HCT116 (cell line): ENCODE measurements at regions not wholly inside any gene's neighbourhood (a gene's known extent, or its start where the extent isn't known, plus 50 kb on each side); places are given as distances from the start of the nearest gene placed in this dataset.

ENCODE experiments used
- ATAC-seq: fragments of 200-7000 bp; cut with Tn5 transposase; 2 replicates; pipeline ENCODE4 v1.9.1; 2020; ENCODE audit warnings: mild to moderate bottlenecking, moderate library complexity
- BruUV-seq: library from RNA; stranded (reverse); fragments of 400-500 nt; replicated peaks from 2 replicates; lab custom pipeline; 2021; lab: Mats Ljungman, UMichigan
- CTCF ChIA-PET: fragments of 300-600 bp; sonication (Branson Sonifier 250); formaldehyde crosslinking; loops from one replicate; lab custom pipeline; 2021; ENCODE audit warnings: antibody characterized with exemption; lab: Charles Lee
- POLR2A ChIA-PET: fragments of 300-600, 350-600 bp; sonication (Branson Sonifier 250); formaldehyde crosslinking; loops from one replicate; lab custom pipeline; 2021; ENCODE audit warnings: antibody characterized with exemption; lab: Charles Lee
- RAD21 ChIA-PET, 2 experiments: fragments of 300-600 bp; sonication (Branson Sonifier 250); formaldehyde crosslinking; loops; one replicate each; lab custom pipeline; 2023; ENCODE audit warnings: low total read pairs in 2 of 2; ENCODE audit not compliant: uncharacterized antibody in 2 of 2, unreplicated experiment in 2 of 2, low non-redundant PET in 1 of 2; lab: Charles Lee
- DNase-seq: peaks from one replicate; pipeline ENCODE4 v3.0.0-alpha.2; 2010; ENCODE audit warnings: low read depth, low spot score
- H2AFZ ChIP-seq: fragments of 200-600 bp; shearing (Covaris generic), sonication (generic); 2 replicates; pipeline ENCODE4 v1.6.1; 2017; ENCODE audit warnings: low read depth, mixed run types, mixed read lengths, antibody characterized with exemption, low read length; ENCODE audit not compliant: poor library complexity, severe bottlenecking
- H3K27ac ChIP-seq: 2 replicates; pipeline ENCODE4 v1.5.1; 2012; ENCODE audit warnings: low read depth, low read length
- H3K27me3 ChIP-seq: fragments of 200-600 bp; sonication (generic); 2 replicates; pipeline ENCODE4 v1.6.1; 2016; ENCODE audit warnings: mixed run types, low read length, mixed read lengths; ENCODE audit not compliant: insufficient read depth
- H3K36me3 ChIP-seq, 2 experiments: fragments of 200-500 bp in 1 of 2; fragments of 200-600 bp in 1 of 2; sonication (Bioruptor generic) in 1 of 2; sonication (generic) in 1 of 2; 2 replicates each; pipeline versions ENCODE4 v1.5.1 to v1.6.1; 2014 to 2016; ENCODE audit warnings: low read length in 2 of 2, inconsistent platforms in 1 of 2, mixed read lengths in 1 of 2, mixed run types in 1 of 2; ENCODE audit not compliant: insufficient read depth in 2 of 2, control insufficient read depth in 1 of 2
- H3K4me1 ChIP-seq, 2 experiments: fragments of 200-600 bp in 1 of 2; sonication (generic) in 1 of 2; 2 replicates each; pipeline versions ENCODE4 v1.5.1 to v1.6.1; 2012 to 2017; ENCODE audit warnings: low read length in 2 of 2, inconsistent platforms in 1 of 2, mild to moderate bottlenecking in 1 of 2, mixed read lengths in 1 of 2, mixed run types in 1 of 2, moderate library complexity in 1 of 2; ENCODE audit not compliant: insufficient read depth in 2 of 2, control insufficient read depth in 1 of 2
- H3K4me2 ChIP-seq: fragments of 200-600 bp; sonication (generic); 2 replicates; pipeline ENCODE4 v1.6.1; 2017; ENCODE audit warnings: mixed run types, low read length, mixed read lengths
- H3K4me3 ChIP-seq, 2 experiments: fragments of 200-600 bp in 1 of 2; sonication (generic) in 1 of 2; replicated peaks in 1 of 2; 2 replicates each; pipeline ENCODE4 v1.5.1; 2011 to 2016; ENCODE audit warnings: low read length in 2 of 2, control low read depth in 1 of 2, low read depth in 1 of 2, mild to moderate bottlenecking in 1 of 2, mixed read lengths in 1 of 2, mixed run types in 1 of 2
- H3K79me2 ChIP-seq: fragments of 200-600 bp; sonication (generic); 2 replicates; pipeline ENCODE4 v1.6.1; 2017; ENCODE audit warnings: mild to moderate bottlenecking, mixed run types, low read length, moderate library complexity, mixed read lengths; ENCODE audit not compliant: insufficient read depth
- H3K9ac ChIP-seq: fragments of 200-600 bp; sonication (generic); 2 replicates; pipeline ENCODE4 v1.6.1; 2016; ENCODE audit warnings: low read length, mixed read lengths
- H3K9me2 ChIP-seq: fragments of 200-600 bp; sonication (generic), shearing (Covaris generic); 2 replicates; pipeline ENCODE4 v1.6.1; 2017; ENCODE audit warnings: mixed run types, mild to moderate bottlenecking, moderate library complexity; ENCODE audit not compliant: insufficient read depth
- H3K9me3 ChIP-seq, 2 experiments: fragments of 200-500 bp in 1 of 2; fragments of 200-600 bp in 1 of 2; sonication (Bioruptor generic) in 1 of 2; sonication (generic) in 1 of 2; 2 replicates each; pipeline ENCODE4 v1.6.1; 2014 to 2017; ENCODE audit warnings: low read length in 2 of 2, mixed read lengths in 2 of 2, inconsistent platforms in 1 of 2, low read depth in 1 of 2, mild to moderate bottlenecking in 1 of 2, mixed run types in 1 of 2, moderate library complexity in 1 of 2; ENCODE audit not compliant: control insufficient read depth in 1 of 2, insufficient read depth in 1 of 2
- H4K20me1 ChIP-seq: fragments of 200-600 bp; sonication (generic), shearing (Covaris generic); 2 replicates; pipeline ENCODE4 v1.6.1; 2017; ENCODE audit warnings: mixed run types, mild to moderate bottlenecking, moderate library complexity; ENCODE audit not compliant: insufficient read depth
- CEBPB ChIP-seq: IDR thresholded peaks from 2 replicates; pipeline ENCODE4 v1.6.1; 2012; ENCODE audit warnings: low read depth
- EGR1 ChIP-seq: IDR thresholded peaks from 2 replicates; pipeline ENCODE4 v1.6.1; 2012; ENCODE audit warnings: low read depth
- EZH2 ChIP-seq: fragments of 200-600 bp; sonication (generic); IDR thresholded peaks from 2 replicates; pipeline ENCODE4 v1.6.1; 2017; ENCODE audit warnings: antibody characterized with exemption, mixed run types
- JUND ChIP-seq: IDR thresholded peaks from 2 replicates; pipeline ENCODE4 v1.6.1; 2012
- POLR2A ChIP-seq: IDR thresholded peaks from 2 replicates; pipeline ENCODE4 v1.7.0; 2011; ENCODE audit warnings: borderline replicate concordance; ENCODE audit not compliant: insufficient read depth, insufficient read length; ENCODE audit errors: extremely low read depth
- POLR2AphosphoS5 ChIP-seq: IDR thresholded peaks from 2 replicates; pipeline ENCODE4 v1.6.1; 2011; ENCODE audit warnings: mild to moderate bottlenecking, low read depth, low read length, moderate library complexity
- RAD21 ChIP-seq: IDR thresholded peaks from 2 replicates; pipeline ENCODE4 v1.6.1; 2012; ENCODE audit warnings: low read depth, mild to moderate bottlenecking
- SIN3A ChIP-seq: IDR thresholded peaks from 2 replicates; pipeline ENCODE4 v1.6.1; 2012; ENCODE audit warnings: low read depth
- SP1 ChIP-seq: IDR thresholded peaks from 2 replicates; pipeline ENCODE4 v1.6.1; 2012; ENCODE audit warnings: low read depth
- SRF ChIP-seq: IDR thresholded peaks from 2 replicates; pipeline ENCODE4 v1.6.1; 2012; ENCODE audit warnings: low read depth
- TCF7L2 ChIP-seq: IDR thresholded peaks from 2 replicates; pipeline ENCODE4 v1.7.0; 2011; ENCODE audit warnings: borderline replicate concordance, inconsistent platforms; ENCODE audit not compliant: insufficient read depth, insufficient read length; ENCODE audit errors: extremely low read depth
- YY1 ChIP-seq: IDR thresholded peaks from 2 replicates; pipeline ENCODE4 v1.6.1; 2011; ENCODE audit warnings: low read length, low read depth, moderate library complexity, mild to moderate bottlenecking; ENCODE audit not compliant: insufficient replicate concordance; ENCODE audit errors: extremely low read depth
- ZFX ChIP-seq: fragments of 450-650 bp; IDR thresholded peaks from 2 replicates; pipeline ENCODE4 v1.6.1; 2017
- ZNF274 ChIP-seq: fragments of 200-500 bp; sonication (Bioruptor generic); IDR thresholded peaks from 2 replicates; pipeline ENCODE4 v1.6.1; 2014; ENCODE audit warnings: mild to moderate bottlenecking, low read depth, low read length, inconsistent platforms
- intact Hi-C: fragments of 100-400 bp; cut with micrococcal nuclease; formaldehyde crosslinking; loops from 2 replicates; pipeline ENCODE4 v1.10.0; 2022
- TF ChIP-seq, protein P1 (sequence below), 3 experiments: fragments of 200-600 bp in 1 of 3; sonication (generic) in 1 of 3; IDR thresholded peaks in 2 of 3; conservative IDR thresholded peaks in 1 of 3; 2 replicates each; pipeline ENCODE4 v1.5.1; 2012 to 2017; ENCODE audit warnings: low read depth in 2 of 3, low read length in 2 of 3, antibody characterized with exemption in 1 of 3, borderline replicate concordance in 1 of 3, control low read depth in 1 of 3, mild to moderate bottlenecking in 1 of 3, mixed read lengths in 1 of 3, mixed run types in 1 of 3, moderate library complexity in 1 of 3; ENCODE audit not compliant: insufficient read depth in 1 of 3
- TF ChIP-seq, protein P2 (sequence below): IDR thresholded peaks from 2 replicates; pipeline ENCODE4 v1.6.1; 2011; ENCODE audit warnings: mild to moderate bottlenecking, low read length, moderate library complexity; ENCODE audit not compliant: insufficient replicate concordance; ENCODE audit errors: extremely low read depth
- TF ChIP-seq, protein P3 (sequence below): IDR thresholded peaks from 2 replicates; pipeline ENCODE4 v1.6.1; 2012

DNA sequence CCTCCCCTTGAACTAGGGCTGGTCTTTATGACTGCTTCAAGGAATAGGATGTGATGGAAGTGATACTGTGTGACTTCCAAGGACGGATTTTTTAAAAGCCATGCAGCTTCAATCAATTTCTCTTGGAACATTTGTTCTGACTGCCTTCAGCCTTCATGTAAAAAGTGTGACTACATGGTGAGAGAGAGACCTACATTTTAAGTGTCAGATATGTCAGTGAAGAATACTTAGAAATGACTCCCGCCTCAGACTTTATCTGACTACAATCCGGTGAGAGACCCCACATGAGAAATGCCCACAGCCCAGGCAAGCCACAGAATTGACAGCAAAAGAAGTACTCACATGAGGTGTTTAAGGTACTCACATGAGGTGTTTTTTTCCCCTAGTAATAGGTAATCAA is 295.3 kb downstream of the KCNC2 start:
- intact Hi-C loops, result no loop called here
- Histone ChIP-seq H3K27ac (no peak overlapping the region), H3K4me2 (no peak overlapping the region), H3K9me2 (no peaks in the 10 kb centered on the region), H3K9me3 (no peaks in the 10 kb centered on the region), H3K79me2 (no peaks in the 10 kb centered on the region), H3K4me1 (no peaks in the 10 kb centered on the region), H3K4me3 (no peak overlapping the region), H3K36me3 (no peaks in the 10 kb centered on the region), H3K9ac (no peak overlapping the region), H3K27me3 (no peaks in the 10 kb centered on the region), H4K20me1 (no peaks in the 10 kb centered on the region), H2AFZ (no peak overlapping the region)
- TF ChIP-seq, protein P1, sequence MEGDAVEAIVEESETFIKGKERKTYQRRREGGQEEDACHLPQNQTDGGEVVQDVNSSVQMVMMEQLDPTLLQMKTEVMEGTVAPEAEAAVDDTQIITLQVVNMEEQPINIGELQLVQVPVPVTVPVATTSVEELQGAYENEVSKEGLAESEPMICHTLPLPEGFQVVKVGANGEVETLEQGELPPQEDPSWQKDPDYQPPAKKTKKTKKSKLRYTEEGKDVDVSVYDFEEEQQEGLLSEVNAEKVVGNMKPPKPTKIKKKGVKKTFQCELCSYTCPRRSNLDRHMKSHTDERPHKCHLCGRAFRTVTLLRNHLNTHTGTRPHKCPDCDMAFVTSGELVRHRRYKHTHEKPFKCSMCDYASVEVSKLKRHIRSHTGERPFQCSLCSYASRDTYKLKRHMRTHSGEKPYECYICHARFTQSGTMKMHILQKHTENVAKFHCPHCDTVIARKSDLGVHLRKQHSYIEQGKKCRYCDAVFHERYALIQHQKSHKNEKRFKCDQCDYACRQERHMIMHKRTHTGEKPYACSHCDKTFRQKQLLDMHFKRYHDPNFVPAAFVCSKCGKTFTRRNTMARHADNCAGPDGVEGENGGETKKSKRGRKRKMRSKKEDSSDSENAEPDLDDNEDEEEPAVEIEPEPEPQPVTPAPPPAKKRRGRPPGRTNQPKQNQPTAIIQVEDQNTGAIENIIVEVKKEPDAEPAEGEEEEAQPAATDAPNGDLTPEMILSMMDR (IDR thresholded peaks at IDR 0.05 in 2 of 3, conservative IDR thresholded peaks at IDR 0.05 in 1 of 3; ENCODE audit: borderline replicate concordance in 1 of 3, insufficient read depth in 1 of 3, low read depth in 2 of 3, low read length in 2 of 3), result no peak
- TF ChIP-seq ZFX (no peak), SIN3A (no peak), JUND (no peak), ZNF274 (no peak)
- ChIA-PET RAD21 (no interaction called here), POLR2A (no interaction called here), CTCF (no interaction called here)
- ATAC-seq, result no peak
- BruUV-seq, result no TSS peak
- DNase-seq, result no peak

DNA sequence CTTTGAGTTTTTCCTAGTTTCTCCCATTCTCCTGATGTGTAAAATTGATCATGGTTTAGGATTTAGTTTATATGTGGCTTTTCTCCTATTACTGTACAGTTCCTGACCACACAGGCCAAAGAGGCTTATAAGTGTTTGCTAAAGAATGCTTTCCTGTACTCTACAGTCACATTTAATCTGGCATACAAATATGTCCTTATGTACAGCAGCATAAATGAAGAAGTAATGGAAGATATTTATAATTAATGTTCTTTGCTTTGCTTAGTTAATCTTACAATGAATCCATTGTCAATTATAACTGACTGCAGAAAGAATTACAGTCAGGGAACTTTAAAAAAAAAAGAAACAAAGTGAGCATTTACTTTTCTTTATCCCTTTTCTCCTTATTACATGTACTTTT is 293.9 kb downstream of the KCNC2 start:
- no peak for ATAC-seq
- intact Hi-C loops, result no loop called here
- TF ChIP-seq CEBPB, result no peak
- no peak for TF ChIP-seq JUND
- no peak for TF ChIP-seq POLR2A
- TF ChIP-seq YY1, result no peak
- TF ChIP-seq POLR2AphosphoS5, result no peak
- TF ChIP-seq ZNF274, result no peak
- no peak for TF ChIP-seq SP1
- TF ChIP-seq, protein P2, sequence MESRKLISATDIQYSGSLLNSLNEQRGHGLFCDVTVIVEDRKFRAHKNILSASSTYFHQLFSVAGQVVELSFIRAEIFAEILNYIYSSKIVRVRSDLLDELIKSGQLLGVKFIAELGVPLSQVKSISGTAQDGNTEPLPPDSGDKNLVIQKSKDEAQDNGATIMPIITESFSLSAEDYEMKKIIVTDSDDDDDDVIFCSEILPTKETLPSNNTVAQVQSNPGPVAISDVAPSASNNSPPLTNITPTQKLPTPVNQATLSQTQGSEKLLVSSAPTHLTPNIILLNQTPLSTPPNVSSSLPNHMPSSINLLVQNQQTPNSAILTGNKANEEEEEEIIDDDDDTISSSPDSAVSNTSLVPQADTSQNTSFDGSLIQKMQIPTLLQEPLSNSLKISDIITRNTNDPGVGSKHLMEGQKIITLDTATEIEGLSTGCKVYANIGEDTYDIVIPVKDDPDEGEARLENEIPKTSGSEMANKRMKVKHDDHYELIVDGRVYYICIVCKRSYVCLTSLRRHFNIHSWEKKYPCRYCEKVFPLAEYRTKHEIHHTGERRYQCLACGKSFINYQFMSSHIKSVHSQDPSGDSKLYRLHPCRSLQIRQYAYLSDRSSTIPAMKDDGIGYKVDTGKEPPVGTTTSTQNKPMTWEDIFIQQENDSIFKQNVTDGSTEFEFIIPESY, result no peak
- TF ChIP-seq EGR1, result no peak
- TF ChIP-seq RAD21, result no peak
- no peak for TF ChIP-seq SRF
- no peak for TF ChIP-seq EZH2
- no peak for TF ChIP-seq ZFX
- TF ChIP-seq, protein P3, sequence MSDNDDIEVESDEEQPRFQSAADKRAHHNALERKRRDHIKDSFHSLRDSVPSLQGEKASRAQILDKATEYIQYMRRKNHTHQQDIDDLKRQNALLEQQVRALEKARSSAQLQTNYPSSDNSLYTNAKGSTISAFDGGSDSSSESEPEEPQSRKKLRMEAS, result no peak
- TF ChIP-seq TCF7L2, result no peak

More for the DNA sequence above, 293.9 kb downstream of the KCNC2 start:
- no peak overlapping the region for H3K9ac ChIP-seq
- H3K4me1 ChIP-seq, result no peaks in the 10 kb centered on the region
- H3K4me3 ChIP-seq, result no peak overlapping the region
- H3K36me3 ChIP-seq, result no peaks in the 10 kb centered on the region
- RAD21 ChIA-PET, result no interaction called here
- no peak overlapping the region for H2AFZ ChIP-seq
- no peaks in the 10 kb centered on the region for H3K27me3 ChIP-seq
- H3K27ac ChIP-seq, result no peak overlapping the region
- H3K9me3 ChIP-seq, result no peaks in the 10 kb centered on the region
- no peak for DNase-seq
- no TSS peak for BruUV-seq
- POLR2A ChIA-PET, result no interaction called here
- no peak overlapping the region for H3K4me2 ChIP-seq
- no peaks in the 10 kb centered on the region for H4K20me1 ChIP-seq
- no peaks in the 10 kb centered on the region for H3K9me2 ChIP-seq
- CTCF ChIA-PET, result no interaction called here
- no peaks in the 10 kb centered on the region for H3K79me2 ChIP-seq
